OCI-LY3 (cell line): ENCODE measurements at regions not wholly inside any gene's neighbourhood (a gene's known extent, or its start where the extent isn't known, plus 50 kb on each side); places are given as distances from the start of the nearest gene placed in this dataset.

Experiments used
- EZH2phosphoT487 ChIP-seq: fragments of 200-600 bp; shearing (Covaris generic); IDR thresholded peaks from 2 replicates; pipeline ENCODE4 v1.6.1; 2018; ENCODE audit warnings: antibody characterized with exemption, mixed run types, low read depth
- TF ChIP-seq, protein P1 (sequence below): fragments of 200-600, 300-600 bp; sonication (generic); IDR thresholded peaks from 2 replicates; pipeline ENCODE4 v1.5.1; 2014; ENCODE audit warnings: antibody characterized with exemption, low read length, low read depth

DNA sequence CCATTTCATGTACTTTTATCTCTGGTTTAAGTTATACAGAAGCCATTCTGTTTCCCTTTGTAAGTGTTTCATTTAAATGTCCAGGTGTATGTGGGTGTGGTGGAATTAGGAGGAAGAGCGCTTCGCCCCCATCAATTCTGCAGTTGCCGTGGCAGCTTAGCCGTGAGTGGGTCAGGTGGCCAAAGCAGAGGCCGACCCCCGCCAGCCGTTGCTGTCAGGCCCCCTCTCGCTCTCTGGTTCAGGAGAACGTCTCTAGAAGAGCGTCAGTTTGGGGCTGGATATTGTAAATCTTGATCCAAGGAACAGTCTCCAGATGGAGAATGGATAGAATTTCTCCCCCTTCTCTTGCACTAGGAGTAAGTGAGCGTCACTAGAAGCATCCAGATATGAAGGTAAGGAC, 367.4 kb downstream of the FOXA2 start:
- no peak for TF ChIP-seq EZH2phosphoT487
- TF ChIP-seq, protein P1, sequence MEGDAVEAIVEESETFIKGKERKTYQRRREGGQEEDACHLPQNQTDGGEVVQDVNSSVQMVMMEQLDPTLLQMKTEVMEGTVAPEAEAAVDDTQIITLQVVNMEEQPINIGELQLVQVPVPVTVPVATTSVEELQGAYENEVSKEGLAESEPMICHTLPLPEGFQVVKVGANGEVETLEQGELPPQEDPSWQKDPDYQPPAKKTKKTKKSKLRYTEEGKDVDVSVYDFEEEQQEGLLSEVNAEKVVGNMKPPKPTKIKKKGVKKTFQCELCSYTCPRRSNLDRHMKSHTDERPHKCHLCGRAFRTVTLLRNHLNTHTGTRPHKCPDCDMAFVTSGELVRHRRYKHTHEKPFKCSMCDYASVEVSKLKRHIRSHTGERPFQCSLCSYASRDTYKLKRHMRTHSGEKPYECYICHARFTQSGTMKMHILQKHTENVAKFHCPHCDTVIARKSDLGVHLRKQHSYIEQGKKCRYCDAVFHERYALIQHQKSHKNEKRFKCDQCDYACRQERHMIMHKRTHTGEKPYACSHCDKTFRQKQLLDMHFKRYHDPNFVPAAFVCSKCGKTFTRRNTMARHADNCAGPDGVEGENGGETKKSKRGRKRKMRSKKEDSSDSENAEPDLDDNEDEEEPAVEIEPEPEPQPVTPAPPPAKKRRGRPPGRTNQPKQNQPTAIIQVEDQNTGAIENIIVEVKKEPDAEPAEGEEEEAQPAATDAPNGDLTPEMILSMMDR, result no peak
